HEK293 (cell line): ENCODE measurements at regions not wholly inside any gene's neighbourhood (a gene's known extent, or its start where the extent isn't known, plus 50 kb on each side); places are given as distances from the start of the nearest gene placed in this dataset.

ENCODE experiments used
- CTCF ChIA-PET: fragments of 350-600 bp; formaldehyde crosslinking; extraction: SDS; loops from one replicate; lab custom pipeline; 2021; ENCODE audit warnings: antibody characterized with exemption; lab: Yijun Ruan, JAX
- POLR2A ChIA-PET: fragments of 300-600 bp; formaldehyde crosslinking; extraction: SDS; loops from one replicate; lab custom pipeline; 2020; ENCODE audit warnings: antibody characterized with exemption, inconsistent platforms; lab: Yijun Ruan, JAX
- H3K27ac ChIP-seq: fragments of 200-500 bp; sonication (Bioruptor generic); 2 replicates; pipeline ENCODE4 v1.5.1; 2014; ENCODE audit warnings: low read depth, low read length, control low read depth, inconsistent platforms; ENCODE audit errors: extremely low read depth
- H3K36me3 ChIP-seq, 2 experiments: fragments of 200-500 bp in 1 of 2; sonication (Bioruptor generic) in 1 of 2; 1 replicate in 1 of 2; 2 replicates in 1 of 2; pipeline ENCODE4 v1.5.1; 2014 to 2017; ENCODE audit warnings: inconsistent platforms in 2 of 2, low read length in 2 of 2; ENCODE audit not compliant: control insufficient read depth in 2 of 2, insufficient read depth in 1 of 2
- H3K4me1 ChIP-seq: fragments of 200-500 bp; sonication (Bioruptor generic); 2 replicates; pipeline ENCODE4 v1.5.1; 2014; ENCODE audit warnings: mild to moderate bottlenecking, low read length, inconsistent platforms; ENCODE audit not compliant: control insufficient read depth, insufficient read depth
- H3K4me3 ChIP-seq: 2 replicates; pipeline ENCODE4 v1.5.1; 2011; ENCODE audit warnings: low read depth, mild to moderate bottlenecking, control low read depth, low read length, moderate library complexity
- H3K9me3 ChIP-seq: fragments of 200-500 bp; sonication (Bioruptor generic); 2 replicates; pipeline ENCODE4 v1.5.1; 2014; ENCODE audit warnings: low read depth, low read length, inconsistent platforms; ENCODE audit not compliant: control insufficient read depth, insufficient read depth
- GLIS1 ChIP-seq: fragments of 450-650 bp; formaldehyde crosslinking; IDR thresholded peaks from 2 replicates; pipeline ENCODE4 v1.5.1; 2016; ENCODE audit warnings: missing biosample characterization, missing genetic modification characterization
- MEIS1 ChIP-seq: sonication (generic); formaldehyde crosslinking; IDR thresholded peaks from 2 replicates; pipeline ENCODE4 v1.8.1; 2022; ENCODE audit warnings: missing genetic modification reagents, mild to moderate bottlenecking, borderline replicate concordance
- SCRT2 ChIP-seq: fragments of 450-650 bp; formaldehyde crosslinking; IDR thresholded peaks from 2 replicates; pipeline ENCODE4 v1.5.1; 2016; ENCODE audit warnings: missing biosample characterization, missing genetic modification characterization
- SP7 ChIP-seq: fragments of 450-650 bp; formaldehyde crosslinking; IDR thresholded peaks from 2 replicates; pipeline ENCODE4 v1.5.1; 2016; ENCODE audit warnings: missing biosample characterization, missing genetic modification characterization
- WT1 ChIP-seq: fragments of 450-650 bp; formaldehyde crosslinking; IDR thresholded peaks from 2 replicates; pipeline ENCODE4 v1.5.1; 2016; ENCODE audit warnings: missing biosample characterization, missing genetic modification characterization
- ZEB2 ChIP-seq: fragments of 450-650 bp; formaldehyde crosslinking; IDR thresholded peaks from 2 replicates; pipeline ENCODE4 v1.5.1; 2016; ENCODE audit warnings: missing biosample characterization, missing genetic modification characterization
- ZNF221 ChIP-seq: fragments of 450-650 bp; formaldehyde crosslinking; IDR thresholded peaks from 2 replicates; pipeline ENCODE4 v1.5.1; 2017; ENCODE audit warnings: missing biosample characterization, missing genetic modification characterization, borderline replicate concordance
- ZNF266 ChIP-seq: fragments of 450-650 bp; formaldehyde crosslinking; IDR thresholded peaks from 2 replicates; pipeline ENCODE4 v1.5.1; 2016; ENCODE audit warnings: missing biosample characterization, missing genetic modification characterization, low read depth
- ZNF549 ChIP-seq: fragments of 450-650 bp; IDR thresholded peaks from 2 replicates; pipeline ENCODE4 v1.5.1; 2018; ENCODE audit warnings: missing biosample characterization, missing genetic modification characterization, mild to moderate bottlenecking, inconsistent platforms, moderate library complexity
- ZNF561 ChIP-seq: fragments of 450-650 bp; IDR thresholded peaks from 2 replicates; pipeline ENCODE4 v1.5.1; 2018; ENCODE audit warnings: missing biosample characterization, missing genetic modification characterization, borderline replicate concordance
- ZNF621 ChIP-seq: fragments of 450-650 bp; formaldehyde crosslinking; IDR thresholded peaks from 2 replicates; pipeline ENCODE4 v1.5.1; 2017; ENCODE audit warnings: missing biosample characterization, missing genetic modification characterization
- ZNF776 ChIP-seq: fragments of 450-650 bp; formaldehyde crosslinking; IDR thresholded peaks from 2 replicates; pipeline ENCODE4 v1.5.0; 2017; ENCODE audit warnings: missing biosample characterization, missing genetic modification characterization, borderline replicate concordance
- TF ChIP-seq, protein P1 (sequence below): fragments of 450-650 bp; formaldehyde crosslinking; IDR thresholded peaks from 2 replicates; pipeline ENCODE4 v1.5.1; 2016; ENCODE audit warnings: missing biosample characterization, missing genetic modification characterization
- TF ChIP-seq, protein P2 (sequence below): fragments of 450-650 bp; formaldehyde crosslinking; IDR thresholded peaks from 2 replicates; pipeline ENCODE4 v1.5.1; 2016; ENCODE audit warnings: missing biosample characterization, missing genetic modification characterization
- TF ChIP-seq, protein P3 (sequence below): fragments of 450-650 bp; formaldehyde crosslinking; optimal IDR thresholded peaks from 2 replicates; pipeline ENCODE3; 2016; ENCODE audit warnings: missing biosample characterization, mild to moderate bottlenecking, missing genetic modification characterization
- TF ChIP-seq, protein P4 (sequence below): fragments of 450-650 bp; formaldehyde crosslinking; conservative IDR thresholded peaks from 2 replicates; pipeline ENCODE4 v1.5.1; 2016; ENCODE audit warnings: low read depth, missing biosample characterization, missing genetic modification characterization
- TF ChIP-seq, protein P5 (sequence below): fragments of 450-650 bp; formaldehyde crosslinking; IDR thresholded peaks from 2 replicates; pipeline ENCODE4 v1.5.1; 2016; ENCODE audit warnings: missing biosample characterization, missing genetic modification characterization, low read depth

DNA sequence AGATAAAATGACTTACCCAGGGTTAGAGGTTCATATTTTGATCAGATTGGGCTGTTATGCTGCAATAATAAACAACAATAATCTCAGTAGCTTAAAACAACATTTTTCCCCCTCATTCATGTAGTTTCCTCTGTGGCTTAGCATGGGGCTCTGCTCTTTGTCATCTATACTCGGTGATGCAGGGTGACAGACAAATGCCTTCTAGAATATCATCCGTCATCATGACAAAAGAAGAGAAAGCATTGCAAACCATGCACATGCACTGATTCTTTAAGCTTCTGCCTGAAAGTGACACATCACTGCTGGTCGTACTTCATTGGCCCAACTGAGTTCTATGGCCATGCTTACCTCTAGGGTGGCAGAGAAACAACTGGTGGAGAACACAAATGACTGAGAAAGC is 58.8 kb upstream of the MAMDC2 start (continued):
- TF ChIP-seq, protein P1, sequence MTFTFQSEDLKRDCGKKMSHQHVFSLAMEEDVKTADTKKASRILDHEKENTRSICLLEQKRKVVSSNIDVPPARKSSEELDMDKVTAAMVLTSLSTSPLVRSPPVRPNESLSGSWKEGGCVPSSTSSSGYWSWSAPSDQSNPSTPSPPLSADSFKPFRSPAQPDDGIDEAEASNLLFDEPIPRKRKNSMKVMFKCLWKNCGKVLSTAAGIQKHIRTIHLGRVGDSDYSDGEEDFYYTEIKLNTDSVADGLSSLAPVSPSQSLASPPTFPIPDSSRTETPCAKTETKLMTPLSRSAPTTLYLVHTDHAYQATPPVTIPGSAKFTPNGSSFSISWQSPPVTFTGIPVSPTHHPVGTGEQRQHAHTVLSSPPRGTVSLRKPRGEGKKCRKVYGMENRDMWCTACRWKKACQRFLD (tag by site-specific recombination): no peak
- TF ChIP-seq, protein P2, sequence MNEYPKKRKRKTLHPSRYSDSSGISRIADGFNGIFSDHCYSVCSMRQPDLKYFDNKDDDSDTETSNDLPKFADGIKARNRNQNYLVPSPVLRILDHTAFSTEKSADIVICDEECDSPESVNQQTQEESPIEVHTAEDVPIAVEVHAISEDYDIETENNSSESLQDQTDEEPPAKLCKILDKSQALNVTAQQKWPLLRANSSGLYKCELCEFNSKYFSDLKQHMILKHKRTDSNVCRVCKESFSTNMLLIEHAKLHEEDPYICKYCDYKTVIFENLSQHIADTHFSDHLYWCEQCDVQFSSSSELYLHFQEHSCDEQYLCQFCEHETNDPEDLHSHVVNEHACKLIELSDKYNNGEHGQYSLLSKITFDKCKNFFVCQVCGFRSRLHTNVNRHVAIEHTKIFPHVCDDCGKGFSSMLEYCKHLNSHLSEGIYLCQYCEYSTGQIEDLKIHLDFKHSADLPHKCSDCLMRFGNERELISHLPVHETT (tag by site-specific recombination): no peak

DNA sequence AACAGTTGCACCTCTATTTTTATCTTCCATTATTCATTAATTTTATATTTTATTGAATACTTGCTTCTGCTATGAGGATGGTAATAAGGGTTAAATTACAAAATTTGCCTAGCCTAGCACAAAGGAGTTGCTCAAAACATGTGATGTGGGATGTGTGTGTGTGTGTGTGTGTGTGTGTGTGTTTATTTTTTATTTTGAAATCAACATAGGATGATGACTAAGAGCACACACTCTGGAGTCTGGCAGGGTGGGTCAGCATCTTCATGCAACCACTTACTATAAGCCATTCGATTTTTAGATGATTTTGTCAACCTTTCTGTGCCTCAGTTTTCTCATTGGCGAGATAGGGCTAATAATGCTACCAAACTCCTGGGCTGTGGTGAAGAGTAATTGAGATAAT is 57.7 kb upstream of the MAMDC2 start:
- H3K4me3 ChIP-seq: no peak overlapping the region
- no peaks in the 10 kb centered on the region for H3K4me1 ChIP-seq
- H3K9me3 ChIP-seq: no peaks in the 10 kb centered on the region
- CTCF ChIA-PET: interaction anchor here (0.6 to 5.8 kb wide), 2 partner anchors 15 to 45 kb away, joined by 3 to 31 read pairs; no protein-coding TSS in a partner anchor
- H3K36me3 ChIP-seq: no peaks in the 10 kb centered on the region
- POLR2A ChIA-PET: interaction anchor here (0.6 kb wide), 1 partner anchor 867 kb away, joined by 4 read pairs; no protein-coding TSS in a partner anchor
- no peak overlapping the region for H3K27ac ChIP-seq
- TF ChIP-seq MEIS1 (no peak), ZNF561 (tag by site-specific recombination) (no peak), ZEB2 (tag by site-specific recombination) (no peak), ZNF776 (no peak), WT1 (tag by site-specific recombination) (no peak), SP7 (tag by site-specific recombination) (no peak), SCRT2 (tag by site-specific recombination) (no peak), ZNF221 (tag by site-specific recombination) (no peak), ZNF266 (no peak), GLIS1 (tag by site-specific recombination) (no peak), ZNF549 (tag by site-specific recombination) (no peak), ZNF621 (no peak)
- TF ChIP-seq, protein P3, sequence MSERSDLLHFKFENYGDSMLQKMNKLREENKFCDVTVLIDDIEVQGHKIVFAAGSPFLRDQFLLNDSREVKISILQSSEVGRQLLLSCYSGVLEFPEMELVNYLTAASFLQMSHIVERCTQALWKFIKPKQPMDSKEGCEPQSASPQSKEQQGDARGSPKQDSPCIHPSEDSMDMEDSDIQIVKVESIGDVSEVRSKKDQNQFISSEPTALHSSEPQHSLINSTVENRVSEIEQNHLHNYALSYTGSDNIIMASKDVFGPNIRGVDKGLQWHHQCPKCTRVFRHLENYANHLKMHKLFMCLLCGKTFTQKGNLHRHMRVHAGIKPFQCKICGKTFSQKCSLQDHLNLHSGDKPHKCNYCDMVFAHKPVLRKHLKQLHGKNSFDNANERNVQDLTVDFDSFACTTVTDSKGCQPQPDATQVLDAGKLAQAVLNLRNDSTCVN (tag by site-specific recombination): no peak
- TF ChIP-seq, protein P4, sequence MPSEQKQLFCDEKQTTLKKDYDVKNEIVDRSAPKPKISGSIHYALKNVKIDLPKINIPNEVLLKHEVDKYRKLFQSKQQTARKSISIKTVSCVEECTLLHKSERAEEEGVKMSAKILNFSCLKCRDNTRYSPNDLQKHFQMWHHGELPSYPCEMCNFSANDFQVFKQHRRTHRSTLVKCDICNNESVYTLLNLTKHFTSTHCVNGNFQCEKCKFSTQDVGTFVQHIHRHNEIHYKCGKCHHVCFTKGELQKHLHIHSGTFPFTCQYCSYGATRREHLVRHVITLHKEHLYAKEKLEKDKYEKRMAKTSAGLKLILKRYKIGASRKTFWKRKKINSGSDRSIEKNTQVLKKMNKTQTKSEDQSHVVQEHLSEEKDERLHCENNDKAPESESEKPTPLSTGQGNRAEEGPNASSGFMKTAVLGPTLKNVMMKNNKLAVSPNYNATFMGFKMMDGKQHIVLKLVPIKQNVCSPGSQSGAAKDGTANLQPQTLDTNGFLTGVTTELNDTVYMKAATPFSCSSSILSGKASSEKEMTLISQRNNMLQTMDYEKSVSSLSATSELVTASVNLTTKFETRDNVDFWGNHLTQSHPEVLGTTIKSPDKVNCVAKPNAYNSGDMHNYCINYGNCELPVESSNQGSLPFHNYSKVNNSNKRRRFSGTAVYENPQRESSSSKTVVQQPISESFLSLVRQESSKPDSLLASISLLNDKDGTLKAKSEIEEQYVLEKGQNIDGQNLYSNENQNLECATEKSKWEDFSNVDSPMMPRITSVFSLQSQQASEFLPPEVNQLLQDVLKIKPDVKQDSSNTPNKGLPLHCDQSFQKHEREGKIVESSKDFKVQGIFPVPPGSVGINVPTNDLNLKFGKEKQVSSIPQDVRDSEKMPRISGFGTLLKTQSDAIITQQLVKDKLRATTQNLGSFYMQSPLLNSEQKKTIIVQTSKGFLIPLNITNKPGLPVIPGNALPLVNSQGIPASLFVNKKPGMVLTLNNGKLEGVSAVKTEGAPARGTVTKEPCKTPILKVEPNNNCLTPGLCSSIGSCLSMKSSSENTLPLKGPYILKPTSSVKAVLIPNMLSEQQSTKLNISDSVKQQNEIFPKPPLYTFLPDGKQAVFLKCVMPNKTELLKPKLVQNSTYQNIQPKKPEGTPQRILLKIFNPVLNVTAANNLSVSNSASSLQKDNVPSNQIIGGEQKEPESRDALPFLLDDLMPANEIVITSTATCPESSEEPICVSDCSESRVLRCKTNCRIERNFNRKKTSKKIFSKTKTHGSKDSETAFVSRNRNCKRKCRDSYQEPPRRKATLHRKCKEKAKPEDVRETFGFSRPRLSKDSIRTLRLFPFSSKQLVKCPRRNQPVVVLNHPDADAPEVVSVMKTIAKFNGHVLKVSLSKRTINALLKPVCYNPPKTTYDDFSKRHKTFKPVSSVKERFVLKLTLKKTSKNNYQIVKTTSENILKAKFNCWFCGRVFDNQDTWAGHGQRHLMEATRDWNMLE (tag by site-specific recombination): no peak
- TF ChIP-seq, protein P5, sequence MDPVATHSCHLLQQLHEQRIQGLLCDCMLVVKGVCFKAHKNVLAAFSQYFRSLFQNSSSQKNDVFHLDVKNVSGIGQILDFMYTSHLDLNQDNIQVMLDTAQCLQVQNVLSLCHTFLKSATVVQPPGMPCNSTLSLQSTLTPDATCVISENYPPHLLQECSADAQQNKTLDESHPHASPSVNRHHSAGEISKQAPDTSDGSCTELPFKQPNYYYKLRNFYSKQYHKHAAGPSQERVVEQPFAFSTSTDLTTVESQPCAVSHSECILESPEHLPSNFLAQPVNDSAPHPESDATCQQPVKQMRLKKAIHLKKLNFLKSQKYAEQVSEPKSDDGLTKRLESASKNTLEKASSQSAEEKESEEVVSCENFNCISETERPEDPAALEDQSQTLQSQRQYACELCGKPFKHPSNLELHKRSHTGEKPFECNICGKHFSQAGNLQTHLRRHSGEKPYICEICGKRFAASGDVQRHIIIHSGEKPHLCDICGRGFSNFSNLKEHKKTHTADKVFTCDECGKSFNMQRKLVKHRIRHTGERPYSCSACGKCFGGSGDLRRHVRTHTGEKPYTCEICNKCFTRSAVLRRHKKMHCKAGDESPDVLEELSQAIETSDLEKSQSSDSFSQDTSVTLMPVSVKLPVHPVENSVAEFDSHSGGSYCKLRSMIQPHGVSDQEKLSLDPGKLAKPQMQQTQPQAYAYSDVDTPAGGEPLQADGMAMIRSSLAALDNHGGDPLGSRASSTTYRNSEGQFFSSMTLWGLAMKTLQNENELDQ (tag by site-specific recombination): no peak
- TF ChIP-seq, all 188 proteins: peak for 0
